ENCODE measurements at regions not wholly inside any gene's neighbourhood (a gene's known extent, or its start where the extent isn't known, plus 50 kb on each side); places are given as distances from the start of the nearest gene placed in this dataset.

DNA sequence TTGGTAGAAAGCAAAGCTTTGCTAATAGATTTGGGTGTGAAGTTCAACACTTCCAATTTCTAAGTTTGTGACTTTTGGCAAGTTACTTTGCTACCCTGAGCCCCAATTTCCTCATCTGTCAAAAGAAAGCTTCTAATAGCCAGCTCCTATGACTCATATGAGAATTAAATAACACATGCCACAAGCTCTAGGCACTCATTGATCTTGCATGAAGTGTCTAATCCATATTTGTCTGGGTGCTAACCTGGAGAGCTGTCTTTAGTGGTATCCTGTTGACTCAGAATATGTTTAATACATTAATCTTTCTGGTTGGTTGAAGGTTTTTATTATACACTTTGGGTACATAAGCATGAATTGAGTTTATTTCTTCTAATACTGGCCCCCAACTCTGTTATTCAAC lies 188.8 kb downstream of the POSTN start:
- H3K9me2 ChIP-seq (ENCODE audit: insufficient read depth): peaks cover 1% of the 10 kb centered on the region
- H3K4me2 ChIP-seq: no peak overlapping the region
- H3K9me3 Mint-ChIP-seq: no peaks in the 10 kb centered on the region
- TF ChIP-seq JUNB (IDR thresholded peaks at IDR 0.05; ENCODE audit: unreplicated experiment): no peak
- TF ChIP-seq CREB1 (CRISPR knock-in tag; IDR thresholded peaks at IDR 0.05; ENCODE audit: low read depth): no peak
- TF ChIP-seq, protein P1, sequence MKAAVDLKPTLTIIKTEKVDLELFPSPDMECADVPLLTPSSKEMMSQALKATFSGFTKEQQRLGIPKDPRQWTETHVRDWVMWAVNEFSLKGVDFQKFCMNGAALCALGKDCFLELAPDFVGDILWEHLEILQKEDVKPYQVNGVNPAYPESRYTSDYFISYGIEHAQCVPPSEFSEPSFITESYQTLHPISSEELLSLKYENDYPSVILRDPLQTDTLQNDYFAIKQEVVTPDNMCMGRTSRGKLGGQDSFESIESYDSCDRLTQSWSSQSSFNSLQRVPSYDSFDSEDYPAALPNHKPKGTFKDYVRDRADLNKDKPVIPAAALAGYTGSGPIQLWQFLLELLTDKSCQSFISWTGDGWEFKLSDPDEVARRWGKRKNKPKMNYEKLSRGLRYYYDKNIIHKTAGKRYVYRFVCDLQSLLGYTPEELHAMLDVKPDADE (IDR thresholded peaks at IDR 0.05): no peak
- no peak for TF ChIP-seq NANOG (IDR thresholded peaks at IDR 0.05; ENCODE audit: borderline replicate concordance)
- TF ChIP-seq, protein P2, sequence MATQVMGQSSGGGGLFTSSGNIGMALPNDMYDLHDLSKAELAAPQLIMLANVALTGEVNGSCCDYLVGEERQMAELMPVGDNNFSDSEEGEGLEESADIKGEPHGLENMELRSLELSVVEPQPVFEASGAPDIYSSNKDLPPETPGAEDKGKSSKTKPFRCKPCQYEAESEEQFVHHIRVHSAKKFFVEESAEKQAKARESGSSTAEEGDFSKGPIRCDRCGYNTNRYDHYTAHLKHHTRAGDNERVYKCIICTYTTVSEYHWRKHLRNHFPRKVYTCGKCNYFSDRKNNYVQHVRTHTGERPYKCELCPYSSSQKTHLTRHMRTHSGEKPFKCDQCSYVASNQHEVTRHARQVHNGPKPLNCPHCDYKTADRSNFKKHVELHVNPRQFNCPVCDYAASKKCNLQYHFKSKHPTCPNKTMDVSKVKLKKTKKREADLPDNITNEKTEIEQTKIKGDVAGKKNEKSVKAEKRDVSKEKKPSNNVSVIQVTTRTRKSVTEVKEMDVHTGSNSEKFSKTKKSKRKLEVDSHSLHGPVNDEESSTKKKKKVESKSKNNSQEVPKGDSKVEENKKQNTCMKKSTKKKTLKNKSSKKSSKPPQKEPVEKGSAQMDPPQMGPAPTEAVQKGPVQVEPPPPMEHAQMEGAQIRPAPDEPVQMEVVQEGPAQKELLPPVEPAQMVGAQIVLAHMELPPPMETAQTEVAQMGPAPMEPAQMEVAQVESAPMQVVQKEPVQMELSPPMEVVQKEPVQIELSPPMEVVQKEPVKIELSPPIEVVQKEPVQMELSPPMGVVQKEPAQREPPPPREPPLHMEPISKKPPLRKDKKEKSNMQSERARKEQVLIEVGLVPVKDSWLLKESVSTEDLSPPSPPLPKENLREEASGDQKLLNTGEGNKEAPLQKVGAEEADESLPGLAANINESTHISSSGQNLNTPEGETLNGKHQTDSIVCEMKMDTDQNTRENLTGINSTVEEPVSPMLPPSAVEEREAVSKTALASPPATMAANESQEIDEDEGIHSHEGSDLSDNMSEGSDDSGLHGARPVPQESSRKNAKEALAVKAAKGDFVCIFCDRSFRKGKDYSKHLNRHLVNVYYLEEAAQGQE (IDR thresholded peaks at IDR 0.05; ENCODE audit: unreplicated experiment): no peak
- no peak for TF ChIP-seq ZNF114 (CRISPR knock-in tag; IDR thresholded peaks at IDR 0.05)
- DNase-seq (ENCODE audit: low spot score) (no peak), ATAC-seq (no peak)
- no peak overlapping the region for H3K4me3 Mint-ChIP-seq
- H3K27me3 Mint-ChIP-seq (ENCODE audit: insufficient read depth, low read depth, poor library complexity): no peaks in the 10 kb centered on the region
- H4K20me1 ChIP-seq (replicated peaks; ENCODE audit: insufficient read depth): no peaks in the 10 kb centered on the region
- H3K4me1 ChIP-seq (ENCODE audit: insufficient read depth): no peaks in the 10 kb centered on the region
- no peaks in the 10 kb centered on the region for H3K27me3 ChIP-seq (ENCODE audit: insufficient read depth)
- no peaks in the 10 kb centered on the region for H3K36me3 Mint-ChIP-seq (ENCODE audit: low read depth)
- no peaks in the 10 kb centered on the region for H3K4me1 Mint-ChIP-seq
- no peaks in the 10 kb centered on the region for H3K36me3 ChIP-seq (ENCODE audit: insufficient read depth)
- no peaks in the 10 kb centered on the region for H3F3A ChIP-seq (replicated peaks; ENCODE audit: low read depth)
- no peaks in the 10 kb centered on the region for H3K79me2 ChIP-seq (replicated peaks; ENCODE audit: insufficient read depth)
- no peak overlapping the region for H3K27ac ChIP-seq (ENCODE audit: low read depth)
- no peak overlapping the region for H3K4me3 ChIP-seq
- H2AFZ ChIP-seq: no peak overlapping the region
- no peak overlapping the region for H3K27ac Mint-ChIP-seq

GRCh38 chr13:37407156-37407555 lies 191.4 kb downstream of the POSTN start:
- Histone ChIP-seq H3F3A (replicated peaks; ENCODE audit: low read depth) (no peaks in the 10 kb centered on the region), H3K27me3 (ENCODE audit: insufficient read depth) (no peaks in the 10 kb centered on the region), H3K4me1 (ENCODE audit: insufficient read depth) (no peaks in the 10 kb centered on the region), H3K36me3 (ENCODE audit: insufficient read depth) (no peaks in the 10 kb centered on the region), H3K4me2 (no peak overlapping the region), H3K9me2 (ENCODE audit: insufficient read depth) (peaks cover 3% of the 10 kb centered on the region), H3K79me2 (replicated peaks; ENCODE audit: insufficient read depth) (no peaks in the 10 kb centered on the region), H3K4me3 (no peak overlapping the region), H2AFZ (peak overlapping the region; percentile 23; the same call in 1 of the 2 replicates), H4K20me1 (replicated peaks; ENCODE audit: insufficient read depth) (no peaks in the 10 kb centered on the region), H3K27ac (ENCODE audit: low read depth) (no peak overlapping the region)
- H3K4me1 Mint-ChIP-seq: no peaks in the 10 kb centered on the region
- no peaks in the 10 kb centered on the region for H3K27me3 Mint-ChIP-seq (ENCODE audit: insufficient read depth, low read depth, poor library complexity)
- no peak for DNase-seq (ENCODE audit: low spot score)
- no peaks in the 10 kb centered on the region for H3K9me3 Mint-ChIP-seq
- H3K36me3 Mint-ChIP-seq (ENCODE audit: low read depth): no peaks in the 10 kb centered on the region
- H3K27ac Mint-ChIP-seq: no peak overlapping the region
- no peak for ATAC-seq
- no peak overlapping the region for H3K4me3 Mint-ChIP-seq
- TF ChIP-seq ZNF331 (CRISPR knock-in tag; IDR thresholded peaks at IDR 0.05; ENCODE audit: low read depth) (no peak), EZH2 (IDR thresholded peaks at IDR 0.05; ENCODE audit: low read depth, unreplicated experiment) (no peak), STAT1 (IDR thresholded peaks at IDR 0.05; ENCODE audit: unreplicated experiment) (no peak), ZNF462 (CRISPR knock-in tag; IDR thresholded peaks at IDR 0.05) (no peak), POLR2AphosphoS5 (IDR thresholded peaks at IDR 0.05; ENCODE audit: low read depth) (no peak), ZNF114 (CRISPR knock-in tag; IDR thresholded peaks at IDR 0.05) (no peak)

Data from GM23338 (cell line).